ENCODE measurements at regions not wholly inside any gene's neighbourhood (a gene's known extent, or its start where the extent isn't known, plus 50 kb on each side); places are given as distances from the start of the nearest gene placed in this dataset.

DNA sequence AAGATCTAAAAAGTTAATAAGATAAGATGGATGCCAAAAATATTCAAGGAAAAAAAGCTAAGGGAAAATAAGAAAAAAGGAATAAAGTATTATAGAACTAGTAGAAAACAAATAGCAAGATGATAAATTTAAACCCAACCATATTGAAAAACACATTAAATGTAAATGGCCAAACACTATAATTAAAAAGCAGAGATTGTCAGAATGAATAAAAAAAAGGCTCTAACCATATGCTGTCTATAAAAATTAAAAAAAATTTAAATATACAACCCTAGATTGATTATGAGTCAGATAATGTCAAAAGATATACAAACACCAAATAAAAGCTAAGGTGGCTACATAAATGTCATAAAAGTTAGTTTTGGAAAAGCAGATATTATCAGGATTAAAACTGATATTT lies 617.5 kb upstream of the SGCG start:
- DNase-seq = no peak

DNA sequence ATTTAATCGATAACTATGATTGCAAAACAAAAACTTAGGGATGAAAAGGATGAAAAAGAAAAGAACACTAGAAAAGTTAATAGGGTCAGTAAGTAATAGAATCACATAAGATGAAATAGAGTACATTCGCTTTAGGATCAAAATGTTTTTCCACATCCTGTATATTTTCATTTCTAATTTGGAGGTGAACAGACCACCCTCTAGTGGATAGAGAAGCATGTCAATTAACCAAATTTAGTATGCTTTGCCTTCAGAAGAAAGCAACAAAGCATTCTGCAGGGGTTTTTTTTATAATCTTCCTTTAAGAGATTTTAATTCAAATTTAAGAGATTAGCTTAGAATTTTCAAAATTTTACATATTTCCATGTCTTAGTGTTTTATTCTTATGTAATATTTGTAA lies 611.0 kb upstream of the SGCG start:
- no peak for DNase-seq

DNA sequence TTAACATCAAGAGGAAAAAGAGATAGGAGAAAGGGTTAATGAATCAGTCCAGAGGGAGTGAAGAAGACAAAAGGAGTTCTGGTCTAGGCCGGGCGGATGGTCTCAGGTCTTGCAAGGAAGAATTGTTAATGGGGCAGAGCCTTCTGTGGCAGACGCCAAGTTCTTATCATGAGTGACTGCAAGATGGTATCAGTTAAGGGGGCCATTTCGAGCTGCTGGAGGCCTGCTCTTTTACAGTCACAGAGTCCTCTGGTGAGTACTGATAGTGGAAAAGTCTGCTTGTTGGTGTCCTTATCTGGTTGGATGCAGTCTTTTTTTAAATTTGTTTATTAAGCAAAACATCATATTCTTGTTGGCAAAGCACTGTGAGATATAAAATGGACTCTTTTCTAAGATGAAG lies 590.9 kb upstream of the SGCG start:
- DNase-seq = no peak

DNA sequence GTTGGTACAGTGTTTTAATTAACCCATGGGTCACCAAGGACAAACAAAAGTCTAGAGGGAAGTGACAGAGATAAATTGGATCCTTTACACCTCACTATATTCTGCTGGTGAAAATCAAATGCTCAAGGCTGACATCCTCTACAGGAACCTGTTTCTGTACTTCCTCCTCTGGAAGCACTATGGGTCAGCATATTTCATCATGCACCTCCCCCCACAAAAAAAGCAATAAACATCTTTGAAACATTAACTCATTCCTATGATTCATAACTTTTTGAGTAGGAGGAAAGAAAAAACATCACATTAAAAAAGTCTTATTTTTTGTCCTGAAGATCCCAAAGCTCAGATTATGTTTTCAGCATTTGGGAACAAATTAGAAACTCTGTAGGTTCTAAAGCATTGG lies 588.3 kb upstream of the SGCG start:
- no peak for DNase-seq

DNA sequence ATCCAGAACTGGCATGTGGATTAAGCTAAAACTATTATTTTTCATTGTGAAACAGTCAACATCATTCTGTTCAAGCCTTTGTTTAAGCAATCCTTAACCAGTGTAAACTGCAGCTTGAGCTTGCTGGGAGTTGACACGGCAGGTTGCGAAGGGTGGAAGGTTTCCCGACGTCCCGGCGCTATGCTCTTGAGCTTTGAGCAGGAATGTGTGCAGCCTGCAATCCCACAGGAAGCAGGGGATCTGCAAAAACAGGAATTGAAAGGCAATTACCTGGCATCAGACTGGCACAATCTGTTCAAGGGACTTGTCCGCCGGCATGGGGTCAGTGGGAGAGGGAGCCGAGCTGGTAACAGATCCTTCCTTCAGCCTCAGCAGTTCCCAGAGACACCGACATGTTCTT lies 586.7 kb upstream of the SGCG start:
- DNase-seq = no peak

DNA sequence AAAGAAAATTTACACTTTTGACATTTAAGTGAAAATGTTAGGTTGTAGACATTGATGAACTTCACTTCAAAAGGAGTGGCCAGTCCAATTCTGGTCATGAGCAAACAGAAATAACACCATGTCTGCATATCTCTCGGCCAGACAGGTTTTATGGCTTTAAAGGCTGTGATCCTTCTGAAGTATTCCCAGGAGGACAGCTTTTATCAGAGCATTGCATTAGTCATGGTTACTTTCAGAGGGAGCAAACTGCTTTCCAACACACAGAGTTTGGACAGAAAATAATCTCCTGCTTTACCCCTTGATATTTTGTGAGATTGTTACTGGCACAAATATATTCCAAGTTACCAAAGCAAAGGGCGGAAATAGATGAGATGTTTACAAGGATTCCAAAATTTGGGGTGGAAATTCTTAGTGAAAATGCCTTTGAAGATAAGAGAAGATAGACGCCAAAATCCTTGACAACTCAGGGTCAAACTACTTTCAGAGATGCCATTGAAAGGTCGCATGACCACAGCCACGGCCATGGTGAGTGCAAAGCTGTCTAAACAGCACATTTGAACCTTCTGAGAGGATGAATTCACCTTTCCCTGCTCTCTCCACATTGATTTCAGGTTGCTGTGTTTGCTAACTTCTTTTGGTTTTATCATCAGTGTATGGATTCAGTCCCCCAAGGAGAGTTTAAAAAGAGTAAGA lies 584.5 kb upstream of the SGCG start:
- no peak for DNase-seq

DNA sequence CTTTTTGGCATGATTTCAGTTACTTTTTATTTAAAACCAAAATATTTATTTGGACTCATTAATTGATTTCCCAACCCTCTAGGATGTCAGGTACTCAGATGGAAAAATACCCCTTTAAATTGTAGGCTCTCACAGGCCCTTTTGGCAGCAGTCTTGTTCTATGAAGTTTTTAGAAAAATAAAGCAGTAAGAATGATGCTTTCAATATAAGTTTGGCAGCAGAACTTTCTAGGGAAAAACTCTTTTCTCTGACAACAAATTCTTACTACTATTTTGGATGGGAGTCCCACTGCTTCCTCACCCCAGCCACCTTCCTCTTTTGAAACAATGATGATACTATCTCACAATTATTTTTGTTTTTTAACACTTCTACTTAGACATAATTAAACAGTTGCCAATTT lies 581.6 kb upstream of the SGCG start:
- no peak for DNase-seq

DNA sequence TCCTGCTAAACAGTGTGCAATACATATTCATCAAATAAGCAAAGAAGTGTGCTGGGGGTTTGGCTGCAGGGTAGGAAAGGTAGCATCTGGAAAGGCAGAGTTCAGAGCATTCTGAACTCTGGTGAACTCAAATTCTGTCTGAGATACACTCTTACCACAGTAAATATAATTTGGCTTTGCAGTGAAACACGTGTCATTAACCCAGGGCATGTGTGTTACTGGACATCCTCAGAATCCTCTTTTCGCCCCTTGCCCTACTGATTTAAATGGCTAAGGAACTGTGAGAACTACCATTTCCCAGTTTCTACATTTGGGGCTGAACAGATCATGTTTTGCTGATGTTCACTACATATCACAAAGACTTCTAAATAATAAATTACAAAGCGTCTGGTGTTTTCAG lies 562.8 kb upstream of the SGCG start:
- DNase-seq = no peak

DNA sequence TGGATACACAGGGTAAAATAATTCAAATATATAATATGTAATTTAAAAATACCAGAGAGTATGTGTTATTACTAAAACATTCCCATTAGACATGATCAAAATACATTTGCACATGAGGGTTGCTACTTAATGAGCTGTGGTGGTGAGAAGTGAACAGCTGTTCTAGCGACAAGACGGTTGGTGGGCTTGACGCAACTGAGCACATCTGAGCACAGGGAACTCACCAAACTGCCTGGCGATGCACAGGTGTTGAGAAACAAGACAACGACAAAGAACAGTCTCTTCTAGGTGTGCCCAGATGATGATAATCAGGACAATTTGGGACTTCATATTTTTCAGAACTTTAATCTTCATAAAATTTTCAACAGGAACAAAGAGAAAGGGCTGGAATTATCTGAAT lies 555.1 kb upstream of the SGCG start:
- no peak for DNase-seq

DNA sequence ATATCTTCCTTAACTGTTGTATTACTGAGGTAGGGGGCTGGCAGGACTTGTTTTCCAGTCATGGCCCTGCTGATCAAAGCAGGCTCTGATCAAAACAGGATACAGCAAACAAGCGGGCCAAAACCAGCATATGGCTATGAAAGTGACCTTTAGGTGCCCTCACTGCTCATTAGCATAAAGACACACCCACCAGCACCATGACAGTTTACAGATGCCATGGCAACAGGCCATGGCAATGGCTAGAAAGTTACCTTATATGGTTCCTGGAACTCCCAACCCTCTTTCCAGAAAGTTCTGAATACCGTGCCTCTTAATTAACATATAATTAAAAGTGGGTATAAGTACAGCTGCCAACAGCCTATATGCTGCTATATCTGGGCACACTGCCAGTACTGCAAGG lies 551.4 kb upstream of the SGCG start:
- DNase-seq = no peak

DNA sequence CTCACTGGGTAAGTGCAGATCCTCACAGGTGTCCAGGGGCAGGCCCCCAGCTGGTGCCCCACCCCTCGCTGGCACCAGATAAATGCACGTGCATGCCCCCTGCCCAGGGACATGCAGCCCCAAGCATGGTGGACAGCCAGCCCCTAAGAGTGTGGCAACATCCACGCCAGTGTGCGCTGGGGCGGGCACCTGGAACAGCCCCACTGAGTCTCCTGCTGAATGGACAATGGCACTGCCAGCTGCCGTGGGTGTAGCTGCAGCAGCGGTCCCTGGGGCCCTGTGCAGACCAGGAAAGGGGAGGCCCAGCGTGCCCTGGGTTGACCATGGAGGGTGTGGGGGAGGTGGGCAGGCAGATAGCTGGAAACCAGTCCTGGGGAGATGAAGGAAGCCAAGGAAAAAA lies 538.7 kb upstream of the SGCG start:
- DNase-seq = no peak

DNA sequence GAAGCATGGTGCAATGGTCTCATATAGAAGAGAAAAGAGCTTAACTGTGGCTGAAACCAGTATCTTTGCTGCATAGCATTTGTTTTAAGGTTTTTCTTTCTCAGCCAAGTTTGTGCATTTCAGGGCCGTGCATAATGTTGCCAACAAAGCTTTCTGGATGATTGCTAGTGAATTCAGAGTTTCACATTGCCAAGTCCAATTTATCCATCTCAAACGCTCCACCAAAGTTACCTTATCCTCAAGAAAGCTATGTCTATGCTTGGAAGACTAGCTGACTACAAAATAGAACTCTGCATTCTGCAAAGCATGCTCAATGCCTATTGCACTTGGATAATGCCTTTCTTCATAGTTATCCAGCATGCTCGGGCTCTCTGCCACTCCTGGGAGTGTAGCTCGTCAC lies 535.8 kb upstream of the SGCG start:
- DNase-seq = no peak

DNA sequence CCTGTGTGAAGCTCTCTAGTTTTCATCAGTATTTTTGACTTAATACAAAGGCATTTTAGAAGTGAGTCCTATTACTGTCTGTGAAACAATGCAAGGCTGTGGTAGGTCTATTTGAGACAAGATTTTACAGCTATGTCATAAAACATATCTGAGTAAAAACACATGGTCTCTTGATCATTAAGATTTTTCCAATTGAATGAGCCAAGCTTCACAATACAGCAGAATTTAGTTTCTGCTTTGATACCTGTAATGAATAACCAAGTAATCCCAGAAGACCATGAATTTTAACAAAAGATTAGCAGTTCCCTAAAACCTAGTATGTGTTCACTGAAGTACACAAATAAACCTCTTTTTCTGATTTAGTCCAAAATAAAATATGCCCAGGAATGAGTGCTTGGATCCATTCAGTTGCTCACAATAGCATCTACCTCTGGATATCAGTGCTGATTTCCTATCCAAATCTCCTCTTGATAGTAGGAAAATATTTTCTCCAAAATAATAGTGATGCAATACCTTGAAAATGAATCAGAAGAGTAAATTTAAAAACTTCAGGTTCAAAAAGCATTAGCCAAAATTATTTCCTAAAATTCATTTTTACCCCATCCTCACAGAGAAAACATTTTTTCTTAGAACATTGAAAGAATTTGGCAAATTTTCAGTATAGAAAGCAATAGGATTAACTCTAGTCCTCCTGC lies 533.5 kb upstream of the SGCG start:
- no peak for DNase-seq

DNA sequence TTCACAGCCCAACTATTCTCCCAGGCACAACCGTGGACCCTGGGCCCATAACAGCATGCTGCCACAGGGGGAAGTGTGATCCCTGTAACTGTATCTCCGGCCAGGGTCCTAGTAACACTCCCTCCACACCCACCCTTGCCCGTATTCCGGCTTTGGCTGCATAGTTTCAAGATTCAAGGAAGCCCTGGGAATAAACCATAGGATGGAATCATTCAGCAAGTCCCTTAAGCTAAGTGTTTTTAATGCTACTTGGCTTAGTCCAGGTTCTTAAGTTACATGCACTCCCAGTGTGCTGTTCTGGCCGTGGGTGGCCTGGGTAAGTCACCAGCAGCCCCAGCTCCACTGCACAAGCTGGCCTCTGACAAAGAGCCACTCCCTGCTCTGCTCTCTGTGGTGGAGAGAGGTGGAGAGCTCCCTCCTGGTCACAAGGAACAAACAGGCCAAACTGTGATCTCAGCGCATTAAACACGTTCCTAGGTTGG lies 532.4 kb upstream of the SGCG start:
- no peak for DNase-seq

DNA sequence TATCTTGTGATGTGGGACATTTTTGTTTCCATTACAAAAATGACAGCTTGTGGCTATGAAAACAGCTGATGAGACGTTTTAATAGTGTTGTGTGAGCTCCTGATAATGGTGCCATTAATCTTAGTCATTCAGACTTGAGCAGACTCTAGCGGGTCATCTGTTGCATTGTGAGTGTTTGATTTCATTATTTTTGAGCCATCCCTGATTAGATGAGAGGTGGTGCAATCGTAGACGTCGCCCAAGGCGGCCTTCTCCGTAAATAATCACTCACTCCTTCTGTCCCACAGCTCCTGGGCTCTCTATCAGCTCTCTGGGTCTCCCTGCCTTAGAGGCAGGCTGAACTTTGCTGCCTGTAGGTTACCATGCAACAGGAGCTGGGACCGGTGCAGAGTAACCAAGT lies 528.0 kb upstream of the SGCG start:
- no peak for DNase-seq

DNA sequence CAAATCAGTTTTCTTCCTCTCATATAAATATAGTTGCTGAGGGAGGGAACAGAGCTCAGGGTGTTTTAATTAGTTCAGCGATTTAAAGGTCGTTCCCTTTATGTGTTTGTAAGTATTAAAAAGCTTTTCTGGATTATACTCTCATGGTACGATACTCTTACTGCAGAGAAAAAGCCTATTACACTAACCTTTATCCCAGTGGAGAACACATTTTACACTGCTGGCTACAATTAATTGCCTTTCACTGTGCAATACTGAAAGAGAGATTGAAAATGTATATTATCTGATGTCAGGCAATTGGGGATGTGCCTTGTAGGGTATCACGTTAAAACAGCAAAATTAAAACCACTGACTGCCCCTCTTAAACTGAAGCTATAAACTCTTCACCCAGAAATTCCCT lies 526.9 kb upstream of the SGCG start:
- no peak for DNase-seq

DNA sequence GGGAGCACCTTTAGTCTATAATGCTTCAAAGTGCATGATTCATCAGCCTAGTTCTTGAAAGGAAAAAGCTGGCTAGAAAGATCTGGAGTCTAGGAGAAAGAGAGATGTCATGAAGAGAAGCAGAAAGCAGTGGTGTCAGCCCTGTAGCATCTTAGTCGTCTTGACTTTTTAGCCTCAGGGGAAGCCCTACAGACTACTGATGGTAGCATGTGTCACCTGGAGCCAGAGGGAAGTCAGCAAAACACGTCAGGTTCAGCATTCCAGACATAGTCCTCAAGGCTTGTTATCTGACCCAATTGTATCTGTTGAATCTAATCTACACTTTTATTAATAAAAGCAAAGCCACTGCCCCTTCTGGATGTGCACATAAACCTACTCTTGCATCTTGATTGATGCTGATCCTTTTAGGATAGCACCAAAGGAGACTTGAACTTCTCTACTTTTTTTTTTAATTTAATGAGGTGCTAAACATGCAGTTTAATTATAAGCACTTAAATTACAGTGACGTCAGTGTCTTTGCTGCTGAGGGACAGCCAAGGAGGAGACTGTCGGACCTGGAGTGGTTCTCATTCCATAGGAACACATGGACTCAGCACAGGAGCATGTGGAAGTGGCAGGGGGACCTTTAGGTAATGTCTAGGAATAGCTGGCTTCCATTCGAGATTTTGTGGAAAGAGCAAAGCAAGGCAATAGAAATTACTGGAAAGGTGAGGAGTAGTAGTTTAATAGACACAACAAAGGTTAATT lies 525.5 kb upstream of the SGCG start:
- DNase-seq = no peak

DNA sequence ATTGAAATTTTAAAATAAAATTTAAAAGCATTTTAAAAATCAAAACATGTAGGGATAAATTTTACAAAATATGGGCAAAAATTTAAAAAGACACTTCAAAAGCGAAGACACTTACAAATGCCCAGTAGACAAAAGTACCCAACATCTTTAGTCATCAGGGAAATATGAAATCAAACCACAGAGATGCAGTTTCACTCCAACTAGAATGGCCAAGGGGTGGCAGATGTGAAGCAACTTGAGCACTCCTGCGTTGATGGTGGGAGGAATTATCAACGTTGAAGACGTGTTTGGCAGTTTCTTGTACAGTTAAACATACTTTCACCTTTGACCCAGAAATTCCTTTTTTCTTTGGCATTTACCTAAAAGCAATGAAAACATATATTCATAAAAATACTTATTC lies 518.0 kb upstream of the SGCG start:
- DNase-seq = no peak

DNA sequence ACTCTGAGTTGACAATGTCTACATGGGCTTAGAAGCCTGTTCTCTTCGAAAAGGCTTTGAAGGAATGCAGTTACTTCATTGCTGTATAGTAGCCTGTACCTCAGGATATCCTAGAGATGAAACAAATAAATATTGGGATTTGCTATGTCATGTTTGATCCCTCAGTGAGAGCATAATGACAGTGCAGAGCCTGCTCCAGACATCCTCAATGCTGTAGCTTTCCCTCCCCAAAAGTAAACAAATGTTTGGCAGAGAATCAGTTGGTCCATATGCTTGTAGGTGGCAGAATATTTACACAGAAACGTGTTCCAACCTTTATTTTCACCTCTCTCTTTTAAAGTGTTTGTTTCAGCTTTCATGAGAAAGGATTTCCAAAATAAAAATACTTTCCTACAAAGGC lies 515.3 kb upstream of the SGCG start:
- no peak for DNase-seq

DNA sequence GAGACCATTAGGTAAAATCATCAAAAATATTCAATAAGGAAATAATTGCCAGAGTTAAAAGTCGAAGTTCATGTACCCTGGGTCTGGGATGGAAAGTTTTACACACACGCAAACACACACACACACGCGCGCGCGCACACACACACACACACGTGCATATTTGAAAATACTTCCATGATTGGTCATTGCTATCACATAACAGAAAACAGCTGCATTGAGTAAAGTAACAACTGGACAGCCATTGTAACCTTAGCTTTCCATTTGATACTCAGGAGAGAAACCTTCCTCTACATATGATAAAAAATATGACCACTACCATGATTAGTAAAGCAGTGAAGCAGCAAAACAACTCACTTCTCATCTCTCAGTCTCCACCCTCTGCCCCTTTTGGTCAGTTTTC lies 490.0 kb upstream of the SGCG start:
- DNase-seq = no peak

DNA sequence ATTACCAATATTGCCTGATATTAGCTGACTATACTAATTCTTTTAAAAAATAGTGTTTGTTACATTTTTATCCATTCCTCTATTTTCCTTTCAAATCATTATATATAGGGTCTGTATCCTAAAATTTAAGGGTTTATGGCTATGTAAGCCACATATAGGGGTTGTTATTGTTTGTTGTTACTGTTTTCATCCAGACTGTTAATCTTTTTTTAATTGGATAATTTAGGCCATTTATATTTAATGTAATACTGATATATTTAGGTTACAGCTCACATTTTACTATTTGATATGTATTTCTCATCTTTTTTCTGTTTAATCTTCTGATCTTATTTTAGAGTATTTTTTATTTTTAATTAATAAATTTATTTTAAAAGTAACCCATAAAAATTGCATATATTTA lies 487.1 kb upstream of the SGCG start:
- DNase-seq = no peak

DNA sequence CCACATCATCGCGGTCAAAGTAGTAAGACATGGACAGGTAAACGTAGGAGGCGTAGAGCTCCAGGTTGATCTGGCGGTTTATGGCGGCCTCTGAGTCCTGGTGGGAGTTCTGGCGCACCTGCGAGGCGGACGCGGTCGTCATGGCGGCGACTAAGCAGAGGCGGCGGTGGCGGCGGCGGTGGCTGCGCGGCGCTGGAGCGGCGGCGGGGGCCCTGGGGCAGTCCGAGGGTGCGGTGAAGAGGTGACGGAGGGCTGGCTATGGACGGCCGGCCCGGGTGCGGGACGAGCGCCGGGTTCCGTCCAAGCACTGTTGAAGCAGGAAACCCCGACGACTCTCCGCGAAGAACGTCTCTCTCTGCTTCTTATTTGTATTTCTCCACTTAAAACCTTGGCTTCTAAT lies 484.3 kb upstream of the SGCG start:
- no peak for DNase-seq

DNA sequence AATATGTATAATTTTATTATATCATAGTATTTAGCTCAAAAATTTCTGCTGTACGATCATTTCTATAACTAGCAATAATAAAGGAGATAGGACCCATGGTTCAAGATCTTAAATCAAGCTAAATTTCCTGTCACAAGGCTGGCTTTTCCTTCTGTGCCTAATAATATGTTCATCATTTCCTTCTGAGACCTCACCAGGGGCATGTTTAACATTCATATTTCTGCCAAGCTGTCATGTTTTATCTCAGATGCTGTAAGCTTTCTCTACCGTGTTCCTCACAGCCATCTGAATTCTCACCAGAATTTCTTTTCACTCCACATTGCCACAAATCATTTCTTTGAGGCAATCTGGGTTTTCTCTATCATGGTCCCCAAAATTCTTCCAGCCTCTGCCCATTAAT lies 482.3 kb upstream of the SGCG start:
- no peak for DNase-seq

DNA sequence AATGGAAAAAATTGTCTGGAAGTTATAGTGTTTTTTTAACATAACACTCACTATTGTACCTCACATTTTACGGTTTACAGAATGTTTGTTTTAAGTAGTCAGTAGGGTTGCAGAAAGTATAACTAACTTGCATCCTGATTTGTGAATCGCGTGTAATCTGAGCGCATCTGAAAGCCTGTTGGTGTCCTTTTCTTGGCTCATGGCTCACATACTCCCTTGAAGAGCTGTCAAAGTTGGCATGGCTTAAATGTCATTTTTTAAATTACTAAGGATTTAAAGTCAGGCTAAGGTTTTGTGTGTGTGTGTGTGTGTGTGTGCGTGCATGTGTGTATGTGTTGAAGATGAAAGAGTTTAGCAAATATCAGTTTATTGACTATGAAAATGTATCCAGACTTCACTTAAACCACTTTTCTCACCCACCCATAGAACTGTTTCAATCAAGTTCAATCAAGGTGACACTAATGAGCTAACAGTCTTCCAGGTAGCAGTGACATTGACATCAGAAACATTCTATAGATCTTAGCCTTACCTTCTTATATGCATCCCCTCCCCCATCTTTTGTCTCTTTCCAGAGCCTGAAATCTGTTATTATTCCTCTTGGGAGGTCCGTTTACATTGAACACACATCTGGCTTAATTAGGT lies 480.4 kb upstream of the SGCG start:
- DNase-seq = no peak
